GM19438 (cell line): ENCODE measurements at regions not wholly inside any gene's neighbourhood (a gene's known extent, or its start where the extent isn't known, plus 50 kb on each side); places are given as distances from the start of the nearest gene placed in this dataset.

ENCODE experiments used
- ATAC-seq: cut with Tn5 transposase; IDR thresholded peaks from one replicate; pipeline ENCODE4 v1.9.1; 2021; ENCODE audit warnings: low read depth; ENCODE audit not compliant: unreplicated experiment

DNA sequence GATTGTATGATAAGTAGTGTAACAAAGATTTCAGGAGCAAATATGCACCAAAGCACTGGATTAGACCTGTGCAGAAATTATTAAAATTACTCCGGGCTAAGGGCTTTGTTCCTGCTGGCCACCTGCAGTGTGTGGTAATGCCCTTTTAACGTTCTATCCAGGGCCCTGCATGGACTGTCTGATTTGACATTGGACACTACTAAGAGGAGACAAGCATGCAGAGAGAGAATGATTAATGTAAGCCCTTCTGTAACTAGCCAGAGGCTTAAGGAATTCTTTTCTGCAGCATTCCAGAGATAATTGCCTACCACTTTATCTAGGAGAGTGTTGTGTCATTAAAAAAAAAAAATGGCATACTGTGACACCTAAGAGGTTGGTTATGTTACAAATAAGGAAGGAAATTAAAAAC, 117.0 kb downstream of the PCDH7 start:
- ATAC-seq: no peak

GRCh38 chr4:30837861-30838260, 117.7 kb downstream of the PCDH7 start:
- no peak for ATAC-seq

DNA sequence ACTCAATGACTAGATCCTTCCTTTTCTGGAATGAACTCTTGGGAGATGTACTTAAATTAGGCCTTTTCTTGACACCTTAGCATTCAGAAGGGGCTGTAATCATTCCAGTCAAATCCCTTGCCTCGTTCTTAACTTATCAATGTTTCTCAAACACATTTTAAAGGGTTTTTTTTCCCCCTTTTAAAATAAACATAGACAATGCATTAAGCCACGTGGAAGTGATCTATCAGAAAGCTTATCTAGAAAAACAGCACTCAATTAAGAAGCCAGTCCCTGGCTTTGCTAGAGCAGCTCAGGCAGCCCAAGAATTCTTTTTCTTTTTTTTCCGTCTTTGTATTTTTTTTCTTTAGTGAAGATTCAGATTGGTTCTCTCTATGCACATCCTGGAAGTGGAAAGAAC, 118.2 kb downstream of the PCDH7 start:
- no peak for ATAC-seq

DNA sequence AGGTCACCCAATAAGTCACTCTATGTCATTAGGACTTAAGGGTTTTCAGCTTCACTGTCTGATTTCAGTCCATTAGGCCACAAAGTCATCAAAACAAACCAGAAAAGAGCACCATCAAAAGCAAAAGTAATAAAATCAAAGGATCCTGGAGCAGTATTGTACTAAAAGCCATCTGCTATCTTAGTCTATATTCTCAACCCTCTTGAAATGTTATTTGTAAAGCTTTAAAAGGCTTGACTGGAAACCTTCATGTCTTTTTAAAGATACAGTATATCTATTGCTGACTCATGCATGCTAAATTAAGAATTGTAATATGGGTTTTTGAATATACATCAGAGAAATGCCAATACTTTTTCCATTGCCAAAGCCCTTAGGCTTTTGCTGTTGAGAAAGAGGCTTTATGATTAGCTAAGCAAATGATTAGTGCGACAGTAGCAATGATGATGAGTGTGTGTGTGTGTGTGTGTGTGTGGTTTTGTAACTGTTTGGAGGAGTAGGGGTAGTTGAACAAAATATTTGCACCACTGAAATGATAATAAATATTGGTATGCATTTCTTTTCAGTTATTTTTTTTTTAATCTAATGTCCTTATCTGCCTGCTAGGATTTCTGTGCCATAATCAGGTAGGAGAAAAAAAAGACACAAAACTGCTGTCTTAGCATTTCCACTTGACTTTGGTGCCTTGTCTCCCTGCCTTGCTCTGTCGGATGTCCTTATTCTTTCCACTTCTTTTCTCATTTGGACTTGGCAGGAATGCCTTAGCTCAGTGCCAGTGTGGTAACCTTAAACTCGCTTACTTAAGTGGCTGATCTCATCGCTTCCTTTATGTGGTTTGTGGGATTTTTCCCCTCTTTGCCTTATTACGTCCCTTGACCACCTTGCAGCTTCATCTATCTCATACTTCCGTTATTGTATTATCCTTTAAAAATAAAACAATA, 119.7 kb downstream of the PCDH7 start:
- ATAC-seq: no peak

- no peak for ATAC-seq
These were observed 120.4 kb downstream of the PCDH7 start for GRCh38 chr4:30840571-30840970.

GRCh38 chr4:30842142-30842541, 122.0 kb downstream of the PCDH7 start:
- no peak for ATAC-seq

- ATAC-seq: no peak
These were observed 122.5 kb downstream of the PCDH7 start for GRCh38 chr4:30842689-30843088.

GRCh38 chr4:30844861-30845582, 124.9 kb downstream of the PCDH7 start:
- no peak for ATAC-seq

GRCh38 chr4:30847167-30847566, 127.0 kb downstream of the PCDH7 start:
- no peak for ATAC-seq

DNA sequence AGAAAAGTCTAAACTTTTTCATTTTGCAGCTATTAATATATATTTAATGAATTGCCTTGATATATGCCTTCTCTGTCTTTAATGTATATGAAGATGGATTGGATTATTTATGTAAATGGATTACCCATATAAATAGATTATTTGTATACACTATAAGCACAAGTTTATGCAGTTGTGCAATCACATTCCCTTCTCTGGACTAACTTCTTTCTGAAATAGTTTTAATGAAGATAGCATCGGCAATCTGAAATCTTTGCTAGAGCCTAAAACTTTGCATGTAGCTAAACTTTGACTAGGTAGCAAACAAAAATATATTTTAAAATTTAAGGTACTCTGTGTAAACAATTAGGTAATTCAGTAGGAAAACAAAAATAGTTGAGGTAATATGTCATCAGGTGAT, 127.8 kb downstream of the PCDH7 start:
- no peak for ATAC-seq

- ATAC-seq: no peak
These were observed 134.4 kb downstream of the PCDH7 start for GRCh38 chr4:30854531-30854930.

- ATAC-seq: no peak
These were observed 135.1 kb downstream of the PCDH7 start for GRCh38 chr4:30855232-30855631.

DNA sequence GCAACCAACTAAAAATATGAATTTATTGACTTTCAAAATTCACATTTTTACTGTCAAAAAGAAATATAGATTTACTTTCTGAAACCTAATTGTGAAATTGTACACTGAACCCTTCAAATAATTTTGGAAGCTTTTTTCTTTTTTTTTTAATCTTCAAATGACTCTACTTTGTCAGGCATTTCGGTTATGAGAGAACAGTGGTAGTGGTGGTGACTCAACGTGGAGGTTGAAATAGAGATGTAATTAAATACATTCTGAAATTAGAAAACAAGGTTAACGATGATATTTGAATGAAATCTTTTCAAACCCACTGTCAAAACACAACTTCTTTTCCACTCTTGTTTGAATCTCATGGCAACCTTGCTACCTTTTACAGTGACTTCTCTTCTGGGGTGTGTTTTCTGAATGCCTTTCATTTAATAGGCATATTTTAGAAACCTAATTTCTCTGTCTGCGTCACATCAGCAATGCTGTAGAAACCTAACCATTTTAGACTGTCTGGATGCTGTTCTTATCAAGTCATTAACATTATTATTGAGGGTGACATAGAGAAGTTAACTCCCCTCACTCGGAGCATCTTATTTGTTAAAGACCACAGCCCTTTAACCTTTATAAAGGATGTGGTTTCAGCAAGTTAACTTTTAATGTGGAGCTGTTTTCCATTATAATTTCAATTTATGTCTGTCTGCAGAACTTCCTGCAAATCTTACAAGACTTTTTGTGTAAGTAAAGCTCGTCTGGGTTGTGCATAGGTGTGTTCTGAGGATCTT, 136.8 kb downstream of the PCDH7 start:
- no peak for ATAC-seq

- no peak for ATAC-seq
These were observed 140.8 kb downstream of the PCDH7 start for GRCh38 chr4:30860978-30861377.

- ATAC-seq: no peak
These were observed 142.0 kb downstream of the PCDH7 start for GRCh38 chr4:30862196-30862595.

GRCh38 chr4:30863021-30863420, 142.9 kb downstream of the PCDH7 start:
- ATAC-seq: no peak

DNA sequence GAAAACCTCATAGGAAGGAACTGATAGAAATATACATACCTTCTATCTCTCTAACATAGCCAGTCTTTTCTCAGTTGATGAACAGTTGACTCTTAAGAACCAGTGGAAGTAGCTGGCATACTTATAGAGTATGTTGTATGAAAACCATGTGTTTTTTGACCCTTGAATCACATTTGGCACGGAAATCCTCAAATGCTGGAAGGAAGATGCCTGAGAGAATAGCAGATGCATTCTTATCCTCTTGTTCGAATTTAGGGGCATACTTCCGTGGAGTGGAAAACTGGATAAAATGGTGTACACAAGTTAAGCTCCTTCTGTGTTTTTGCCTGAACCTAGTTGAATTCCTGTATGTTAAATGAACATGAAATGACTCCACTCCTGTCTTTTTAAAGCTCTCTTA, 145.5 kb downstream of the PCDH7 start:
- ATAC-seq: no peak

GRCh38 chr4:30866346-30866745, 146.2 kb downstream of the PCDH7 start:
- ATAC-seq: no peak

- no peak for ATAC-seq
These were observed 146.7 kb downstream of the PCDH7 start for GRCh38 chr4:30866907-30867306.

GRCh38 chr4:30867427-30867826, 147.3 kb downstream of the PCDH7 start:
- ATAC-seq: no peak
